Breast epithelium (tissue), 3 donors: ENCODE measurements at regions not wholly inside any gene's neighbourhood (a gene's known extent, or its start where the extent isn't known, plus 50 kb on each side); places are given as distances from the start of the nearest gene placed in this dataset.

Experiments used
- POLR2A ChIP-seq: fragments of 450-650 bp; IDR thresholded peaks from one replicate; pipeline ENCODE4 v1.6.1; 2016; ENCODE audit warnings: antibody characterized with exemption, mild to moderate bottlenecking, moderate library complexity
- TF ChIP-seq, protein P1 (sequence below), 3 donors: fragments of 450-650 bp; IDR thresholded peaks; one replicate each; pipeline ENCODE4 v1.5.1; 2016 to 2017; ENCODE audit warnings: antibody characterized with exemption in 3 of 3, mild to moderate bottlenecking in 3 of 3, moderate library complexity in 3 of 3

GRCh38 chr2:66125951-66126350 is 309.0 kb upstream of the MEIS1 start:
- TF ChIP-seq, protein P1, sequence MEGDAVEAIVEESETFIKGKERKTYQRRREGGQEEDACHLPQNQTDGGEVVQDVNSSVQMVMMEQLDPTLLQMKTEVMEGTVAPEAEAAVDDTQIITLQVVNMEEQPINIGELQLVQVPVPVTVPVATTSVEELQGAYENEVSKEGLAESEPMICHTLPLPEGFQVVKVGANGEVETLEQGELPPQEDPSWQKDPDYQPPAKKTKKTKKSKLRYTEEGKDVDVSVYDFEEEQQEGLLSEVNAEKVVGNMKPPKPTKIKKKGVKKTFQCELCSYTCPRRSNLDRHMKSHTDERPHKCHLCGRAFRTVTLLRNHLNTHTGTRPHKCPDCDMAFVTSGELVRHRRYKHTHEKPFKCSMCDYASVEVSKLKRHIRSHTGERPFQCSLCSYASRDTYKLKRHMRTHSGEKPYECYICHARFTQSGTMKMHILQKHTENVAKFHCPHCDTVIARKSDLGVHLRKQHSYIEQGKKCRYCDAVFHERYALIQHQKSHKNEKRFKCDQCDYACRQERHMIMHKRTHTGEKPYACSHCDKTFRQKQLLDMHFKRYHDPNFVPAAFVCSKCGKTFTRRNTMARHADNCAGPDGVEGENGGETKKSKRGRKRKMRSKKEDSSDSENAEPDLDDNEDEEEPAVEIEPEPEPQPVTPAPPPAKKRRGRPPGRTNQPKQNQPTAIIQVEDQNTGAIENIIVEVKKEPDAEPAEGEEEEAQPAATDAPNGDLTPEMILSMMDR (IDR thresholded peaks at IDR 0.05) = no peak
- TF ChIP-seq POLR2A = no peak
